Lower lobe of right lung (tissue), 2 donors: ENCODE measurements at regions not wholly inside any gene's neighbourhood (a gene's known extent, or its start where the extent isn't known, plus 50 kb on each side); places are given as distances from the start of the nearest gene placed in this dataset.

Source experiments
- ATAC-seq, 2 donors: fragments of 200-7000 bp; cut with Tn5 transposase; one replicate each; pipeline ENCODE4 v1.9.1; 2020 to 2022; ENCODE audit warnings: mild to moderate bottlenecking in 2 of 2, moderate library complexity in 2 of 2
- DNase-seq: peaks from one replicate; pipeline ENCODE4 v3.0.0-alpha.2; 2020
- H3K27ac ChIP-seq: fragments of 200-600 bp; one replicate; pipeline ENCODE4 v1.8.0; 2022
- H3K27me3 ChIP-seq: fragments of 200-600 bp; one replicate; pipeline ENCODE4 v1.8.0; 2022; ENCODE audit warnings: low read depth
- H3K36me3 ChIP-seq: fragments of 200-600 bp; one replicate; pipeline ENCODE4 v1.8.0; 2022; ENCODE audit warnings: mild to moderate bottlenecking
- H3K4me1 ChIP-seq: fragments of 200-600 bp; one replicate; pipeline ENCODE4 v1.8.0; 2022
- H3K4me3 ChIP-seq: fragments of 200-600 bp; one replicate; pipeline ENCODE4 v1.8.0; 2022; ENCODE audit warnings: mild to moderate bottlenecking
- H3K9me3 ChIP-seq: fragments of 200-600 bp; one replicate; pipeline ENCODE4 v1.8.0; 2022
- CTCF ChIP-seq: fragments of 200-600 bp; IDR thresholded peaks from one replicate; pipeline ENCODE4 v1.8.0; 2022; ENCODE audit warnings: antibody characterized with exemption, mild to moderate bottlenecking
- intact Hi-C: fragments of 100-400 bp; cut with DNase I; formaldehyde crosslinking; loops from one replicate; pipeline ENCODE4 v1.11.0; 2022
- donor health status: DM: no; HTN: yes; CAD: no; lungs with severe emphysema.

- no peak for TF ChIP-seq CTCF
- ATAC-seq: no peak
- no peak for DNase-seq
- H3K36me3 ChIP-seq: no peaks in the 10 kb centered on the region
- intact Hi-C loops: no loop called here
- H3K9me3 ChIP-seq: no peaks in the 10 kb centered on the region
- no peaks in the 10 kb centered on the region for H3K27me3 ChIP-seq
- no peak overlapping the region for H3K27ac ChIP-seq
- H3K4me3 ChIP-seq: no peak overlapping the region
- no peaks in the 10 kb centered on the region for H3K4me1 ChIP-seq
Measured at GRCh38 chr11:104306862-104307474, 143.0 kb upstream of the PDGFD start.

- Histone ChIP-seq H3K27ac (no peak overlapping the region), H3K9me3 (no peaks in the 10 kb centered on the region), H3K36me3 (no peaks in the 10 kb centered on the region), H3K4me3 (no peak overlapping the region), H3K4me1 (no peaks in the 10 kb centered on the region), H3K27me3 (no peaks in the 10 kb centered on the region)
- intact Hi-C loops: no loop called here
- no peak for ATAC-seq
- DNase-seq: no peak
- no peak for TF ChIP-seq CTCF
Measured at GRCh38 chr11:104301776-104302175, 137.8 kb upstream of the PDGFD start.

- intact Hi-C loops: no loop called here
- no peak for ATAC-seq
- no peak for DNase-seq
Measured at GRCh38 chr11:104291646-104292045, 127.7 kb upstream of the PDGFD start.

GRCh38 chr11:104286129-104286528 lies 122.2 kb upstream of the PDGFD start:
- Histone ChIP-seq H3K27ac (no peak overlapping the region), H3K4me1 (no peaks in the 10 kb centered on the region), H3K36me3 (no peaks in the 10 kb centered on the region), H3K9me3 (no peaks in the 10 kb centered on the region), H3K27me3 (no peaks in the 10 kb centered on the region), H3K4me3 (no peak overlapping the region)
- DNase-seq: no peak
- intact Hi-C loops: no loop called here
- no peak for ATAC-seq
- no peak for TF ChIP-seq CTCF

More at GRCh38 chr11:104291646-104292045, 127.7 kb upstream of the PDGFD start:
- no peak overlapping the region for H3K4me3 ChIP-seq
- H3K27me3 ChIP-seq: no peaks in the 10 kb centered on the region
- TF ChIP-seq CTCF: no peak
- H3K27ac ChIP-seq: no peak overlapping the region
- H3K9me3 ChIP-seq: no peaks in the 10 kb centered on the region
- H3K4me1 ChIP-seq: no peaks in the 10 kb centered on the region
- no peaks in the 10 kb centered on the region for H3K36me3 ChIP-seq

GRCh38 chr11:104279587-104279986 lies 115.6 kb upstream of the PDGFD start:
- TF ChIP-seq CTCF: no peak
- no peak for DNase-seq
- intact Hi-C loops: no loop called here
- no peaks in the 10 kb centered on the region for H3K27me3 ChIP-seq
- no peak for ATAC-seq
- H3K4me1 ChIP-seq: no peaks in the 10 kb centered on the region
- no peaks in the 10 kb centered on the region for H3K9me3 ChIP-seq
- no peak overlapping the region for H3K4me3 ChIP-seq
- H3K36me3 ChIP-seq: no peaks in the 10 kb centered on the region
- no peak overlapping the region for H3K27ac ChIP-seq
